ENCODE measurements at regions not wholly inside any gene's neighbourhood (a gene's known extent, or its start where the extent isn't known, plus 50 kb on each side); places are given as distances from the start of the nearest gene placed in this dataset.
"Not testable (repeated sequence)": the region's sequence is repeated elsewhere in the genome, so short reads cannot be mapped to it uniquely, and the experiment has no call there.

GRCh38 chr17:16838795-16839194, 133.1 kb downstream of the TNFRSF13B start:
- not testable (repeated sequence) for H3K36me3 Mint-ChIP-seq; H3K4me1 Mint-ChIP-seq; DNase-seq (ENCODE audit: low spot score in 2 of 2); H3K9me3 Mint-ChIP-seq; H3K27ac Mint-ChIP-seq; H3K4me3 Mint-ChIP-seq
- ATAC-seq, result peak; percentile 15

- not testable (repeated sequence) for H3K27ac Mint-ChIP-seq; H3K9me3 Mint-ChIP-seq; H3K4me3 Mint-ChIP-seq; DNase-seq (ENCODE audit: low spot score in 2 of 2); H3K4me1 Mint-ChIP-seq; H3K36me3 Mint-ChIP-seq
- ATAC-seq, result peak; percentile 31
Observed at GRCh38 chr17:16838287-16838686, 133.6 kb downstream of the TNFRSF13B start.

GRCh38 chr17:16837468-16838266, 134.3 kb downstream of the TNFRSF13B start:
- not testable (repeated sequence) for ATAC-seq; H3K27ac Mint-ChIP-seq; H3K4me1 Mint-ChIP-seq; H3K36me3 Mint-ChIP-seq; DNase-seq (ENCODE audit: low spot score in 2 of 2); H3K9me3 Mint-ChIP-seq; H3K4me3 Mint-ChIP-seq

GRCh38 chr17:16836315-16836915, 135.5 kb downstream of the TNFRSF13B start:
- H3K36me3 Mint-ChIP-seq; H3K9me3 Mint-ChIP-seq; H3K4me1 Mint-ChIP-seq; H3K4me3 Mint-ChIP-seq; H3K27ac Mint-ChIP-seq; ATAC-seq; DNase-seq (ENCODE audit: low spot score in 2 of 2): not testable (repeated sequence)

GRCh38 chr17:16833517-16833916, 138.4 kb downstream of the TNFRSF13B start:
- not testable (repeated sequence) for ATAC-seq; H3K9me3 Mint-ChIP-seq; DNase-seq (ENCODE audit: low spot score in 2 of 2); H3K36me3 Mint-ChIP-seq; H3K4me1 Mint-ChIP-seq; H3K27ac Mint-ChIP-seq; H3K4me3 Mint-ChIP-seq

GRCh38 chr17:16832853-16833252, 139.1 kb downstream of the TNFRSF13B start:
- not testable (repeated sequence) for H3K9me3 Mint-ChIP-seq; H3K4me3 Mint-ChIP-seq; H3K27ac Mint-ChIP-seq; H3K4me1 Mint-ChIP-seq; DNase-seq (ENCODE audit: low spot score in 2 of 2); H3K36me3 Mint-ChIP-seq
- ATAC-seq, result peak; percentile 15

GRCh38 chr17:16832206-16832605, 139.7 kb downstream of the TNFRSF13B start:
- H3K4me1 Mint-ChIP-seq, result not testable (repeated sequence)

GRCh38 chr17:16830770-16831169, 140.7 kb downstream of the CCDC144A start:
- not testable (repeated sequence) for DNase-seq (ENCODE audit: low spot score in 2 of 2); H3K27ac Mint-ChIP-seq; H3K4me3 Mint-ChIP-seq; H3K9me3 Mint-ChIP-seq; H3K4me1 Mint-ChIP-seq; H3K36me3 Mint-ChIP-seq
- peak; percentile 30 for ATAC-seq

More at GRCh38 chr17:16832206-16832605, 139.7 kb downstream of the TNFRSF13B start:
- not testable (repeated sequence) for H3K4me3 Mint-ChIP-seq; DNase-seq (ENCODE audit: low spot score in 2 of 2); H3K27ac Mint-ChIP-seq; H3K36me3 Mint-ChIP-seq; ATAC-seq; H3K9me3 Mint-ChIP-seq

- H3K4me3 Mint-ChIP-seq; DNase-seq (ENCODE audit: low spot score in 2 of 2); H3K9me3 Mint-ChIP-seq; H3K27ac Mint-ChIP-seq; H3K4me1 Mint-ChIP-seq; H3K36me3 Mint-ChIP-seq: not testable (repeated sequence)
- peak; percentile 5 for ATAC-seq
Observed at GRCh38 chr17:16830219-16830618, 140.2 kb downstream of the CCDC144A start.
